ENCODE measurements at regions not wholly inside any gene's neighbourhood (a gene's known extent, or its start where the extent isn't known, plus 50 kb on each side); places are given as distances from the start of the nearest gene placed in this dataset.

- no peak for DNase-seq (ENCODE audit: low read depth)
These were observed 369.5 kb upstream of the LRATD1 start for GRCh38 chr2:14263053-14263452.

- DNase-seq (ENCODE audit: low read depth) = no peak
These were observed 362.4 kb upstream of the LRATD1 start for GRCh38 chr2:14270036-14270582.

- DNase-seq (ENCODE audit: low read depth) = no peak
These were observed 360.0 kb upstream of the LRATD1 start for GRCh38 chr2:14272396-14273075.

GRCh38 chr2:14273650-14274049 lies 358.9 kb upstream of the LRATD1 start:
- DNase-seq (ENCODE audit: low read depth) = no peak

- no peak for DNase-seq (ENCODE audit: low read depth)
These were observed 348.3 kb upstream of the LRATD1 start for GRCh38 chr2:14284244-14284643.

- no peak for DNase-seq (ENCODE audit: low read depth)
These were observed 346.7 kb upstream of the LRATD1 start for GRCh38 chr2:14285812-14286211.

- DNase-seq (ENCODE audit: low read depth) = no peak
These were observed 344.5 kb upstream of the LRATD1 start for GRCh38 chr2:14288016-14288415.

- no peak for DNase-seq (ENCODE audit: low read depth)
These were observed 339.6 kb upstream of the LRATD1 start for GRCh38 chr2:14292964-14293363.

GRCh38 chr2:14297340-14297739 lies 335.2 kb upstream of the LRATD1 start:
- no peak for DNase-seq (ENCODE audit: low read depth)

- DNase-seq (ENCODE audit: low read depth) = no peak
These were observed 334.6 kb upstream of the LRATD1 start for GRCh38 chr2:14297906-14298305.

- no peak for DNase-seq (ENCODE audit: low read depth)
These were observed 331.2 kb upstream of the LRATD1 start for GRCh38 chr2:14301331-14301730.

- DNase-seq (ENCODE audit: low read depth) = no peak
These were observed 329.0 kb upstream of the LRATD1 start for GRCh38 chr2:14303366-14304115.

GRCh38 chr2:14304326-14304725 lies 328.2 kb upstream of the LRATD1 start:
- no peak for DNase-seq (ENCODE audit: low read depth)

- no peak for DNase-seq (ENCODE audit: low read depth)
These were observed 326.2 kb upstream of the LRATD1 start for GRCh38 chr2:14306268-14306861.

- no peak for DNase-seq (ENCODE audit: low read depth)
These were observed 319.2 kb upstream of the LRATD1 start for GRCh38 chr2:14313341-14313740.

GRCh38 chr2:14316594-14316993 lies 315.9 kb upstream of the LRATD1 start:
- no peak for DNase-seq (ENCODE audit: low read depth)

- no peak for DNase-seq (ENCODE audit: low read depth)
These were observed 311.2 kb upstream of the LRATD1 start for GRCh38 chr2:14321357-14321756.

GRCh38 chr2:14322306-14322705 lies 310.2 kb upstream of the LRATD1 start:
- no peak for DNase-seq (ENCODE audit: low read depth)

GRCh38 chr2:14324308-14324707 lies 308.2 kb upstream of the LRATD1 start:
- no peak for DNase-seq (ENCODE audit: low read depth)

- no peak for DNase-seq (ENCODE audit: low read depth)
These were observed 301.6 kb upstream of the LRATD1 start for GRCh38 chr2:14330884-14331283.

- no peak for DNase-seq (ENCODE audit: low read depth)
These were observed 295.6 kb upstream of the LRATD1 start for GRCh38 chr2:14336759-14337382.

GRCh38 chr2:14340703-14341102 lies 291.8 kb upstream of the LRATD1 start:
- DNase-seq (ENCODE audit: low read depth) = no peak

- no peak for DNase-seq (ENCODE audit: low read depth)
These were observed 290.2 kb upstream of the LRATD1 start for GRCh38 chr2:14342313-14342712.

All from HS-27A (cell line).